ENCODE measurements at regions not wholly inside any gene's neighbourhood (a gene's known extent, or its start where the extent isn't known, plus 50 kb on each side); places are given as distances from the start of the nearest gene placed in this dataset.

GRCh38 chr3:94303897-94304296, 241.0 kb downstream of the NSUN3 start:
- TF ChIP-seq CTCF (IDR thresholded peaks at IDR 0.05; ENCODE audit: partially characterized antibody, unreplicated experiment) = no peak
- Mint-ChIP-seq H3K9me3 (ENCODE audit: unreplicated experiment) (peaks cover 4% of the 10 kb centered on the region), H3K27me3 (ENCODE audit: unreplicated experiment) (no peaks in the 10 kb centered on the region)

GRCh38 chr3:94304954-94305353, 242.1 kb downstream of the NSUN3 start:
- peak overlapping the region; percentile 85 for H3K27ac Mint-ChIP-seq (ENCODE audit: unreplicated experiment)
- H3K9me3 Mint-ChIP-seq (ENCODE audit: unreplicated experiment) = peaks cover 4% of the 10 kb centered on the region
- no peaks in the 10 kb centered on the region for H3K27me3 Mint-ChIP-seq (ENCODE audit: unreplicated experiment)
- peak overlapping the region; percentile 39 for H3K4me3 Mint-ChIP-seq (ENCODE audit: unreplicated experiment)
- peaks cover 38% of the 10 kb centered on the region for H3K4me1 Mint-ChIP-seq (ENCODE audit: low read depth, unreplicated experiment)
- no peaks in the 10 kb centered on the region for H3K36me3 Mint-ChIP-seq (ENCODE audit: unreplicated experiment)
- no peak for TF ChIP-seq CTCF (IDR thresholded peaks at IDR 0.05; ENCODE audit: partially characterized antibody, unreplicated experiment)
- no peak for DNase-seq

More at GRCh38 chr3:94303897-94304296, 241.0 kb downstream of the NSUN3 start:
- Mint-ChIP-seq H3K4me1 (ENCODE audit: low read depth, unreplicated experiment) (peaks cover 34% of the 10 kb centered on the region), H3K27ac (ENCODE audit: unreplicated experiment) (no peak overlapping the region), H3K4me3 (ENCODE audit: unreplicated experiment) (no peak overlapping the region), H3K36me3 (ENCODE audit: unreplicated experiment) (no peaks in the 10 kb centered on the region)
- DNase-seq = no peak

GRCh38 chr3:94305835-94306611, 243.2 kb downstream of the NSUN3 start:
- Mint-ChIP-seq H3K27me3 (ENCODE audit: unreplicated experiment) (no peaks in the 10 kb centered on the region), H3K27ac (ENCODE audit: unreplicated experiment) (peak overlapping the region; percentile 85), H3K36me3 (ENCODE audit: unreplicated experiment) (no peaks in the 10 kb centered on the region), H3K4me3 (ENCODE audit: unreplicated experiment) (peak overlapping the region; percentile 39), H3K4me1 (ENCODE audit: low read depth, unreplicated experiment) (peaks cover 47% of the 10 kb centered on the region), H3K9me3 (ENCODE audit: unreplicated experiment) (peaks cover 7% of the 10 kb centered on the region)
- DNase-seq = no peak
- no peak for TF ChIP-seq CTCF (IDR thresholded peaks at IDR 0.05; ENCODE audit: partially characterized antibody, unreplicated experiment)

- Mint-ChIP-seq H3K27ac (ENCODE audit: unreplicated experiment) (no peak overlapping the region), H3K27me3 (ENCODE audit: unreplicated experiment) (no peaks in the 10 kb centered on the region), H3K36me3 (ENCODE audit: unreplicated experiment) (no peaks in the 10 kb centered on the region), H3K4me1 (ENCODE audit: low read depth, unreplicated experiment) (peaks cover 55% of the 10 kb centered on the region), H3K9me3 (ENCODE audit: unreplicated experiment) (peaks cover 7% of the 10 kb centered on the region), H3K4me3 (ENCODE audit: unreplicated experiment) (no peak overlapping the region)
- TF ChIP-seq CTCF (IDR thresholded peaks at IDR 0.05; ENCODE audit: partially characterized antibody, unreplicated experiment) = no peak
- no peak for DNase-seq
These were observed 244.7 kb downstream of the NSUN3 start for GRCh38 chr3:94307588-94307987.

- H3K27me3 Mint-ChIP-seq (ENCODE audit: unreplicated experiment) = no peaks in the 10 kb centered on the region
- TF ChIP-seq CTCF (IDR thresholded peaks at IDR 0.05; ENCODE audit: partially characterized antibody, unreplicated experiment) = peak; percentile 23
- DNase-seq = no peak
- H3K27ac Mint-ChIP-seq (ENCODE audit: unreplicated experiment) = no peak overlapping the region
- H3K4me3 Mint-ChIP-seq (ENCODE audit: unreplicated experiment) = no peak overlapping the region
- H3K9me3 Mint-ChIP-seq (ENCODE audit: unreplicated experiment) = peaks cover 7% of the 10 kb centered on the region
- peaks cover 46% of the 10 kb centered on the region for H3K4me1 Mint-ChIP-seq (ENCODE audit: low read depth, unreplicated experiment)
- no peaks in the 10 kb centered on the region for H3K36me3 Mint-ChIP-seq (ENCODE audit: unreplicated experiment)
These were observed 245.9 kb downstream of the NSUN3 start for GRCh38 chr3:94308767-94309166.

All from glutamatergic neuron (in vitro differentiated cells).